IPS-18c (cell line): ENCODE measurements at regions not wholly inside any gene's neighbourhood (a gene's known extent, or its start where the extent isn't known, plus 50 kb on each side); places are given as distances from the start of the nearest gene placed in this dataset.

Experiments used
- H3K4me3 ChIP-seq: 2 replicates; pipeline ENCODE4 v1.7.0; 2013; ENCODE audit warnings: low read depth, mild to moderate bottlenecking, low read length, moderate library complexity; ENCODE audit not compliant: insufficient read depth
- H3K9me3 ChIP-seq: one replicate; pipeline ENCODE4 v1.6.1; 2013; ENCODE audit warnings: mild to moderate bottlenecking, low read length, moderate library complexity; ENCODE audit not compliant: control insufficient read depth, insufficient read depth

DNA sequence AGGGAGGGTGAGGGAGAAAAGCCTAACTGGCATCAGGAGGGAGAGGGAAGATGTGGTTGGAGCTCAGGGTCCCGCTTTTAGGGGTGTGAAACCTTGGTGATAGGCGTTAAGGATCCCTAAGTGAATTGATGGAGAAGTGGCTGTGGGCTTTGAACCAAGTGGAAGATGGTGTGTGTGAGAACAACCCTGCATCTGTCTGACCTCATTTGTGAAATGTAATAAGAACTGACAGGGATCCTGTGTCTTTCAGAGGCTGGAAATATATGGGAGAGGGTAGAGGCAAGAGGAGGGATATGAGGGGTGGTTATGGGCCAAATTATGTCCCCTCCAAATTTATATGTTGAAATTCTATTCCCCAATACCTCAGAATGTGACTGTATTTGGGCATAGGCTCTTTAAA, 63.8 kb upstream of the NRXN3 start:
- no peak overlapping the region for H3K4me3 ChIP-seq
- no peaks in the 10 kb centered on the region for H3K9me3 ChIP-seq

DNA sequence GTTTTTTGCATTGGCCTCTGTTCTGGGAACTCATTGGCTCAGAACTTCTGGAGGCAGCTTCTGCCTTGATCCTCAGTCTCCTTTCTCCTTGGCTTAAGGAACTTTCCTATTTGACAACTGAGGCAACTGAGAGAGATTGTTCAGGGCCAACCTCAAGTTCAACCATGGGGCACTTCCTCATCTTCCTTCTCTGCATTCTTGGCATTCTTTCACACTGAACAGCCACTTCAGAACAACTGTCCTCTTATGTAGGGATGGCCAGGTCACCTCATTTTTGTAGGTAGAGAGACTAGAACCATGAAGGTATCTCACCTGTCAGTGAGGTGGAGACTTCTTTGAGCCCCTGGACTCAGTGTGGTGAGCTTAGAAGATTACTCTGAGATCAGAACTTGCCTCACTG, 63.0 kb upstream of the NRXN3 start:
- Histone ChIP-seq H3K4me3 (no peak overlapping the region), H3K9me3 (no peaks in the 10 kb centered on the region)

DNA sequence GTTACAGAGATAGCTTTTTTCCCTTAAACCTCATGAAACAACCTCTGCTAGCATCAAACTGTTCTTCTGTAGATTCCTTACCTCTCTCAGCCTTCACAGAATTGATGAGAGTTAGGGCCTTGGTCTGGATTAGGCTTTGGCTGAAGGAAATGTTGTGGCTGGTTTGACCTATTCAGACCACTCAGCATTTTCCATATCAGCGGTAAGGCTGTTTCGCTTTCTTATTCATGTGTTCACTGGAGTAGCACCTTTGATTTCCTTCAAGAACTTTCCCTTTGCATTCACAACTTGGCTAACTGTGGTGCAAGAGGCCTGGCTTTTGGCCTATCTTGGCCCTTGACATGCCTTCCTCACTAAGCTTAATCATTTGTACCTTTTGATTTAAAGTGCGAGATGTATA, 50.7 kb upstream of the NRXN3 start:
- no peaks in the 10 kb centered on the region for H3K9me3 ChIP-seq
- no peak overlapping the region for H3K4me3 ChIP-seq
